H1 (cell line): ENCODE measurements at regions not wholly inside any gene's neighbourhood (a gene's known extent, or its start where the extent isn't known, plus 50 kb on each side); places are given as distances from the start of the nearest gene placed in this dataset.

Experiments used
- CHD1 ChIP-seq: IDR thresholded peaks from 2 replicates; pipeline ENCODE4 v1.6.1; 2012; ENCODE audit warnings: low read depth, low read length, improper control_type of control experiment
- KDM5A ChIP-seq: fragments of 200-600 bp; IDR thresholded peaks from 2 replicates; pipeline ENCODE4 v1.7.1; 2012; ENCODE audit warnings: mild to moderate bottlenecking, low read length, inconsistent platforms, mixed read lengths
- YY1 ChIP-seq: IDR thresholded peaks from 2 replicates; pipeline ENCODE4 v1.6.1; 2011; ENCODE audit warnings: low read depth, mild to moderate bottlenecking, low read length

GRCh38 chrX:109931677-109932076, 71.2 kb upstream of the TMEM164 start (continued):
- no peak for TF ChIP-seq YY1
- TF ChIP-seq CHD1: no peak
- no peak for TF ChIP-seq KDM5A
